OCI-LY3 (cell line): ENCODE measurements at regions not wholly inside any gene's neighbourhood (a gene's known extent, or its start where the extent isn't known, plus 50 kb on each side); places are given as distances from the start of the nearest gene placed in this dataset.

Source experiments
- H2AFZ ChIP-seq: fragments of 200-600, 300-600 bp; shearing (Covaris generic); 2 replicates; pipeline ENCODE4 v1.6.0; 2014; ENCODE audit warnings: antibody characterized with exemption, low read depth, low read length
- H3K27ac ChIP-seq: fragments of 200-600, 300-600 bp; sonication (generic); 2 replicates; pipeline ENCODE4 v1.5.1; 2014; ENCODE audit warnings: mild to moderate bottlenecking, low read length, moderate library complexity, mixed read lengths
- H3K27me3 ChIP-seq: fragments of 200-600, 300-600 bp; sonication (generic); 2 replicates; pipeline ENCODE4 v1.6.1; 2014; ENCODE audit warnings: low read depth, low read length, mixed read lengths
- H3K36me3 ChIP-seq: fragments of 200-600, 300-600 bp; sonication (generic); replicated peaks from 2 replicates; pipeline ENCODE3; 2014; ENCODE audit warnings: low read depth, low read length, mixed read lengths
- H3K4me1 ChIP-seq: fragments of 300-600, 200-600 bp; sonication (generic); 2 replicates; pipeline ENCODE4 v1.6.1; 2014; ENCODE audit warnings: low read length, mixed read lengths
- H3K4me2 ChIP-seq: fragments of 200-600, 300-600 bp; sonication (generic); 2 replicates; pipeline ENCODE4 v1.6.1; 2014; ENCODE audit warnings: low read length, mixed read lengths
- H3K4me3 ChIP-seq: fragments of 300-600, 200-600 bp; sonication (generic); 2 replicates; pipeline ENCODE4 v1.5.1; 2014; ENCODE audit warnings: antibody characterized with exemption, mild to moderate bottlenecking, low read length, moderate library complexity
- H3K79me2 ChIP-seq: fragments of 300-600, 200-600 bp; shearing (Covaris generic); 2 replicates; pipeline ENCODE4 v1.6.1; 2014; ENCODE audit warnings: mild to moderate bottlenecking, low read length, mixed read lengths
- H3K9ac ChIP-seq: fragments of 300-600, 200-600 bp; shearing (Covaris generic); 2 replicates; pipeline ENCODE4 v1.6.0; 2014; ENCODE audit warnings: mild to moderate bottlenecking, low read length, moderate library complexity
- H3K9me3 ChIP-seq: fragments of 200-600, 300-600 bp; shearing (Covaris generic); 2 replicates; pipeline ENCODE4 v1.6.1; 2014; ENCODE audit warnings: low read length, mixed read lengths; ENCODE audit not compliant: insufficient read depth
- H4K20me1 ChIP-seq: fragments of 200-600, 300-600 bp; sonication (generic); 2 replicates; pipeline ENCODE4 v1.6.1; 2016; ENCODE audit warnings: low read length, mixed read lengths; ENCODE audit not compliant: insufficient read depth
- EZH2phosphoT487 ChIP-seq: fragments of 200-600 bp; shearing (Covaris generic); IDR thresholded peaks from 2 replicates; pipeline ENCODE4 v1.6.1; 2018; ENCODE audit warnings: antibody characterized with exemption, mixed run types, low read depth
- TF ChIP-seq, protein P1 (sequence below): fragments of 200-600, 300-600 bp; sonication (generic); IDR thresholded peaks from 2 replicates; pipeline ENCODE4 v1.5.1; 2014; ENCODE audit warnings: antibody characterized with exemption, low read length, low read depth

DNA sequence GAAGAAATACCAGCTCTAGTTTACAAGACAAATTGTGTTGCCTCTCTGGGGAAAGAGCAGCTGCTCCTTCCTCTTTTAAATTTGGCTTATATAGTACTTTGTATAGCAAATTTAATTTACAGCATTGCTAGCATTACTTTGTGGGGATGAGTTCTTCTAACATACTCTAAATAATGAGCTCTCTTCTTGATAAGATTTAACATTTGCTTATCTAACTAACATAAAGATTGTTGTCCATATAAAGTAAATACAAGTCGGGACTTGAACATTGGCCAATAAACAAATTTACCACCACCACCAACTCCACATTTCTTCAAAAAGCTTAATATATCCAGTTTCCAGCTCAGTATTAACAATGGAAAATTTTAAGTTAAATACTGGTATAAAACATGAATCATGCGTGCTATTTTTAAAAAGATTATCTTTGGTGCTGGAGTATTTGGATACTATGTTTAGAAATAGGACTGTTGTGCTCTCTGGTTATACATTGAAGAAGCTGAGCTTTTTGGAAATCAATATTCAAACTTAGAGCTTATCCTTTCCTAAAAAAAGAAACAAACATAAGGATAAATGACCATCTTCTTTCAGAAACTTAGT is 1146.9 kb upstream of the GJE1 start:
- no peaks in the 10 kb centered on the region for H3K9me3 ChIP-seq
- H4K20me1 ChIP-seq, result no peaks in the 10 kb centered on the region
- TF ChIP-seq EZH2phosphoT487, result no peak
- TF ChIP-seq, protein P1, sequence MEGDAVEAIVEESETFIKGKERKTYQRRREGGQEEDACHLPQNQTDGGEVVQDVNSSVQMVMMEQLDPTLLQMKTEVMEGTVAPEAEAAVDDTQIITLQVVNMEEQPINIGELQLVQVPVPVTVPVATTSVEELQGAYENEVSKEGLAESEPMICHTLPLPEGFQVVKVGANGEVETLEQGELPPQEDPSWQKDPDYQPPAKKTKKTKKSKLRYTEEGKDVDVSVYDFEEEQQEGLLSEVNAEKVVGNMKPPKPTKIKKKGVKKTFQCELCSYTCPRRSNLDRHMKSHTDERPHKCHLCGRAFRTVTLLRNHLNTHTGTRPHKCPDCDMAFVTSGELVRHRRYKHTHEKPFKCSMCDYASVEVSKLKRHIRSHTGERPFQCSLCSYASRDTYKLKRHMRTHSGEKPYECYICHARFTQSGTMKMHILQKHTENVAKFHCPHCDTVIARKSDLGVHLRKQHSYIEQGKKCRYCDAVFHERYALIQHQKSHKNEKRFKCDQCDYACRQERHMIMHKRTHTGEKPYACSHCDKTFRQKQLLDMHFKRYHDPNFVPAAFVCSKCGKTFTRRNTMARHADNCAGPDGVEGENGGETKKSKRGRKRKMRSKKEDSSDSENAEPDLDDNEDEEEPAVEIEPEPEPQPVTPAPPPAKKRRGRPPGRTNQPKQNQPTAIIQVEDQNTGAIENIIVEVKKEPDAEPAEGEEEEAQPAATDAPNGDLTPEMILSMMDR, result no peak
- no peak overlapping the region for H3K4me2 ChIP-seq
- H3K4me1 ChIP-seq, result no peaks in the 10 kb centered on the region
- no peaks in the 10 kb centered on the region for H3K79me2 ChIP-seq
- H3K27ac ChIP-seq, result no peak overlapping the region
- no peak overlapping the region for H3K4me3 ChIP-seq
- no peak overlapping the region for H3K9ac ChIP-seq
- H3K36me3 ChIP-seq, result no peaks in the 10 kb centered on the region
- H3K27me3 ChIP-seq, result no peaks in the 10 kb centered on the region
- no peak overlapping the region for H2AFZ ChIP-seq

DNA sequence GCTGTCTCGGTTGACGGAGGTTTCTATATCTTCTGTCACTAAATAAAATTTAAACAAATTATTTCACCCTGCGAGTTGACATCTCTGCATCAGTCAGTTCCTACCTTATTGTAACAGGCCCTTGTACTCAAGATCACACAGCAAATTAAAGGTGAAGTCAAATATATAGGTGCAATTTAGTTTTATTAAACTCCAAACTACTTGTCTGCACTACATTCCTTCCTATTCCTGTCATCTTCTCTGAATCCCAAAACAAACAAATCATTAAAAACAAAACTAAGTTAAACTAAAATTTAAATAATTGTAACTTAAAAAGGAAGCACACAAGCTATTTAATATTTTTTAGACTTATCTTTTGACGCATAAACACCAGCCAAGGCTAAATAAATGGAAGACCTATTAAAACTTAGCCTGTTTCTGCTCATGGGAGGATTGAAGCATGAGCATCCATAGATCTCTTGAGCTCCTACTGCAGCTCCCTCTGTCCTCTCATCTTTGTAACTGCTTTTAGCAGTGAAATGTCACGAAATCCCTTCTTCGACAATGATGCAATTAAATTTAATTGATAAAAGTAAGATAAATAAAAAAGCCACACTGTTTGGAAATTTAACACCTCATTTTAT is 1152.3 kb upstream of the GJE1 start:
- TF ChIP-seq, protein P1, result no peak
- no peak overlapping the region for H3K27ac ChIP-seq
- no peaks in the 10 kb centered on the region for H3K79me2 ChIP-seq
- no peak overlapping the region for H2AFZ ChIP-seq
- no peak overlapping the region for H3K4me3 ChIP-seq
- H3K9ac ChIP-seq, result no peak overlapping the region
- H3K9me3 ChIP-seq, result no peaks in the 10 kb centered on the region
- H3K4me2 ChIP-seq, result no peak overlapping the region
- H3K4me1 ChIP-seq, result no peaks in the 10 kb centered on the region
- H3K36me3 ChIP-seq, result no peaks in the 10 kb centered on the region
- no peaks in the 10 kb centered on the region for H4K20me1 ChIP-seq
- no peaks in the 10 kb centered on the region for H3K27me3 ChIP-seq

DNA sequence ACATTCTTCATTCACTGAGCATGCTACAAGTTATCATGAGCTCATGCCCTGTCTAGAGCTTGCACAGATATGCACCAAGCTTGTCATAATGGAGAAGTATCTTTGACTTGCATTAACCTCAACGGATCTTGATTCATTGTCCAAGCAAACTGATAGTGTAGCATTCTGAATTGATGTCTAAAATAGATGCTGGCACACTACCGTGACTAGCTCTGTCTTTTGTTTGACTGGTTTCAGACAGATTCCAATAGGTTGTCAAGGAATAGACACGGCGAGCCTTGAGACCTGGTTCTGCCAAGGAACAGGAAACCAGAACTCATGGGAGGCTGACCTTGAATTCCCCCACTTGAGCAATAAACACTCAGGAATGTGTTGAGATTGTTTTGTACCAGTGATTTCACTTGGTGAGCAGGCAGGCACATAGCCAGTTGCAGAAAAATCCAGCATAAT is 1153.1 kb upstream of the GJE1 start:
- Histone ChIP-seq H3K27ac (no peak overlapping the region), H3K4me3 (no peak overlapping the region), H3K36me3 (no peaks in the 10 kb centered on the region), H3K4me2 (no peak overlapping the region), H2AFZ (no peak overlapping the region), H4K20me1 (no peaks in the 10 kb centered on the region), H3K27me3 (no peaks in the 10 kb centered on the region), H3K9ac (no peak overlapping the region), H3K4me1 (no peaks in the 10 kb centered on the region), H3K9me3 (no peaks in the 10 kb centered on the region), H3K79me2 (no peaks in the 10 kb centered on the region)
- TF ChIP-seq, protein P1, result no peak
- TF ChIP-seq EZH2phosphoT487, result no peak

DNA sequence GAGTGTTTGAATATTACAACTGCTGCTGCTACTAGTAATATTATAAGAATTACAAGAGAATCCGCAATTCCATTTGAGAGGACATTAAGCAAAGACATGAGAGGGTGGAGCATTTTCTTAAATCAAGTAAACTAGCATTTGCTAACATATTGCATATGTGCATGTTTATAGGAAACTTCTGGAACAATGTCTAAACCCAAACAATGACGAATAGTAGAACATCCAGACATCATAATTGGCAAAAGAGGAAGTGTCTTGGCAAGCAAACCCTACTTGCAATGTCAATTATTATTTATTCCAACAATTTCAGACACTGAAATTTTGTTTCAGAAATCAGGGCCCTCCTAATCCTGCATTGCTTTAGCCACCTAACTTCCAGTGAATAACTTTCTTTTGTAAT is 1155.3 kb upstream of the GJE1 start:
- H3K4me2 ChIP-seq, result no peak overlapping the region
- H3K27me3 ChIP-seq, result no peaks in the 10 kb centered on the region
- no peaks in the 10 kb centered on the region for H3K79me2 ChIP-seq
- H3K27ac ChIP-seq, result no peak overlapping the region
- H3K4me3 ChIP-seq, result no peak overlapping the region
- H2AFZ ChIP-seq, result no peak overlapping the region
- H3K36me3 ChIP-seq, result no peaks in the 10 kb centered on the region
- no peaks in the 10 kb centered on the region for H3K9me3 ChIP-seq
- no peak overlapping the region for H3K9ac ChIP-seq
- H3K4me1 ChIP-seq, result no peaks in the 10 kb centered on the region
- no peaks in the 10 kb centered on the region for H4K20me1 ChIP-seq
- TF ChIP-seq EZH2phosphoT487, result no peak
- TF ChIP-seq, protein P1, result no peak
